ENCODE measurements at regions not wholly inside any gene's neighbourhood (a gene's known extent, or its start where the extent isn't known, plus 50 kb on each side); places are given as distances from the start of the nearest gene placed in this dataset.

DNA sequence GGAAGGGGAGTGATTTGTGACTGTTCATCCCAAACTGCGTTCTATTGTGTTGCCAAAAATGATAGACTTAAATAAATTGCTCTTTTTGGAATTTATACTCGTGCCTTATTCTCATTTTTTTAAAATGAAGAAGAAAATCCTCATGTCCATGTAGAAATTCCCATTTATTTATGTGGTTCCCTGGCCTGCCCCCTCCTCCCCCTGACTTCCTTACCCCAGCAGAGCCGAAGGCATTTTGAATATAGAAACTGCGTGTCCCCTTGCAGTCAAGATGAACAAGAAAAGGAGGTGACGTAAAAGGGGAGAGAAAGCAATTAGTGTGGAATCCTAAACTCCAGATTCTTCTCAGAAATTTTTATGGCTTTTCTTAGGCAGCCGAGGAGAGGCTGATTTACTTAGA is 126.1 kb downstream of the FAM204A start:
- H3K9ac ChIP-seq (ENCODE audit: low read length), result no peak overlapping the region
- H3K4me3 ChIP-seq (ENCODE audit: insufficient read depth, low read depth, low read length), result no peak overlapping the region
- H3K9me3 ChIP-seq (ENCODE audit: insufficient read depth, low read depth, low read length), result no peaks in the 10 kb centered on the region
- Mint-ChIP-seq H3K27ac (ENCODE audit: unreplicated experiment) (no peak overlapping the region), H3K9me3 (ENCODE audit: unreplicated experiment) (no peaks in the 10 kb centered on the region), H3K36me3 (ENCODE audit: low read depth, unreplicated experiment) (no peaks in the 10 kb centered on the region), H3K4me3 (ENCODE audit: unreplicated experiment) (no peak overlapping the region), H3K4me1 (ENCODE audit: low read depth, unreplicated experiment) (no peaks in the 10 kb centered on the region), H3K27me3 (ENCODE audit: low read depth, unreplicated experiment) (peaks cover 5% of the 10 kb centered on the region)
- no peaks in the 10 kb centered on the region for H4K20me1 ChIP-seq (ENCODE audit: insufficient read depth, low read length)
- FAIRE-seq (no peak), DNase-seq (ENCODE audit: low read depth) (no peak)
- H3K4me2 ChIP-seq (ENCODE audit: low read length), result no peak overlapping the region
- H3K79me2 ChIP-seq (ENCODE audit: insufficient read depth, low read length), result no peaks in the 10 kb centered on the region
- H3K27ac ChIP-seq (ENCODE audit: low read depth, low read length), result no peak overlapping the region
- no peaks in the 10 kb centered on the region for H3K4me1 ChIP-seq (ENCODE audit: insufficient read depth, low read length)
- TF ChIP-seq EZH2 (IDR thresholded peaks at IDR 0.05; ENCODE audit: insufficient read depth, low read length), result no peak
- TF ChIP-seq, protein P1, sequence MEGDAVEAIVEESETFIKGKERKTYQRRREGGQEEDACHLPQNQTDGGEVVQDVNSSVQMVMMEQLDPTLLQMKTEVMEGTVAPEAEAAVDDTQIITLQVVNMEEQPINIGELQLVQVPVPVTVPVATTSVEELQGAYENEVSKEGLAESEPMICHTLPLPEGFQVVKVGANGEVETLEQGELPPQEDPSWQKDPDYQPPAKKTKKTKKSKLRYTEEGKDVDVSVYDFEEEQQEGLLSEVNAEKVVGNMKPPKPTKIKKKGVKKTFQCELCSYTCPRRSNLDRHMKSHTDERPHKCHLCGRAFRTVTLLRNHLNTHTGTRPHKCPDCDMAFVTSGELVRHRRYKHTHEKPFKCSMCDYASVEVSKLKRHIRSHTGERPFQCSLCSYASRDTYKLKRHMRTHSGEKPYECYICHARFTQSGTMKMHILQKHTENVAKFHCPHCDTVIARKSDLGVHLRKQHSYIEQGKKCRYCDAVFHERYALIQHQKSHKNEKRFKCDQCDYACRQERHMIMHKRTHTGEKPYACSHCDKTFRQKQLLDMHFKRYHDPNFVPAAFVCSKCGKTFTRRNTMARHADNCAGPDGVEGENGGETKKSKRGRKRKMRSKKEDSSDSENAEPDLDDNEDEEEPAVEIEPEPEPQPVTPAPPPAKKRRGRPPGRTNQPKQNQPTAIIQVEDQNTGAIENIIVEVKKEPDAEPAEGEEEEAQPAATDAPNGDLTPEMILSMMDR (IDR thresholded peaks at IDR 0.05; ENCODE audit: insufficient read depth, low read depth, low read length), result no peak
- H2AFZ ChIP-seq (ENCODE audit: low read depth, low read length), result no peak overlapping the region
- no peaks in the 10 kb centered on the region for H3K36me3 ChIP-seq (ENCODE audit: insufficient read depth, low read length)
- H3K27me3 ChIP-seq (ENCODE audit: insufficient read depth, low read length), result no peaks in the 10 kb centered on the region

DNA sequence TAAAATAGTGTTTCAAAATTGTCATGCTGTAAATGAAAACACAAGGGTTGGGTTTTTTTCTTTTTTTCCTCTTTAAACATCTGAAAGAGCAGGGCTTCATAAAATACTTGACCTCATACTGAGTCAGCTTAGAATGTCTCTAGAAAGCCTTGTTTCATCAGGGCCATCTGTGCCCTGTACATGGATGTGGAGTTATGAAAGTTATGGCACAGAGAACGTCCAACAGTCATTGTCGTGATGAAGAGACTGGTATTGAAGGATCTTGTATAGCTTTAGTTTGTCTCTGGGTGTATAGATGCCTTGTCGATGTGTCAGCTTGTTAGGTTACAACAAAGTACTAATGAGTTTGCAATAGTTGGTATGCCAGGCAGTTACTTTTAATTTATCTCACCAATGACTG is 127.3 kb downstream of the FAM204A start:
- no peaks in the 10 kb centered on the region for H3K4me1 ChIP-seq (ENCODE audit: insufficient read depth, low read length)
- no peaks in the 10 kb centered on the region for H4K20me1 ChIP-seq (ENCODE audit: insufficient read depth, low read length)
- FAIRE-seq (no peak), DNase-seq (ENCODE audit: low read depth) (no peak)
- H3K4me1 Mint-ChIP-seq (ENCODE audit: low read depth, unreplicated experiment), result peaks cover 7% of the 10 kb centered on the region
- H3K79me2 ChIP-seq (ENCODE audit: insufficient read depth, low read length), result no peaks in the 10 kb centered on the region
- H2AFZ ChIP-seq (ENCODE audit: low read depth, low read length), result no peak overlapping the region
- no peak for TF ChIP-seq EZH2 (IDR thresholded peaks at IDR 0.05; ENCODE audit: insufficient read depth, low read length)
- TF ChIP-seq, protein P1 (IDR thresholded peaks at IDR 0.05; ENCODE audit: insufficient read depth, low read depth, low read length), result no peak
- no peak overlapping the region for H3K4me2 ChIP-seq (ENCODE audit: low read length)
- H3K4me3 Mint-ChIP-seq (ENCODE audit: unreplicated experiment), result no peak overlapping the region
- no peaks in the 10 kb centered on the region for H3K27me3 ChIP-seq (ENCODE audit: insufficient read depth, low read length)
- H3K36me3 ChIP-seq (ENCODE audit: insufficient read depth, low read length), result no peaks in the 10 kb centered on the region
- H3K4me3 ChIP-seq (ENCODE audit: insufficient read depth, low read depth, low read length), result no peak overlapping the region
- no peak overlapping the region for H3K27ac Mint-ChIP-seq (ENCODE audit: unreplicated experiment)
- peaks cover 3% of the 10 kb centered on the region for H3K27me3 Mint-ChIP-seq (ENCODE audit: low read depth, unreplicated experiment)
- H3K9me3 ChIP-seq (ENCODE audit: insufficient read depth, low read depth, low read length), result no peaks in the 10 kb centered on the region
- H3K36me3 Mint-ChIP-seq (ENCODE audit: low read depth, unreplicated experiment), result no peaks in the 10 kb centered on the region
- no peak overlapping the region for H3K9ac ChIP-seq (ENCODE audit: low read length)
- no peak overlapping the region for H3K27ac ChIP-seq (ENCODE audit: low read depth, low read length)
- no peaks in the 10 kb centered on the region for H3K9me3 Mint-ChIP-seq (ENCODE audit: unreplicated experiment)

DNA sequence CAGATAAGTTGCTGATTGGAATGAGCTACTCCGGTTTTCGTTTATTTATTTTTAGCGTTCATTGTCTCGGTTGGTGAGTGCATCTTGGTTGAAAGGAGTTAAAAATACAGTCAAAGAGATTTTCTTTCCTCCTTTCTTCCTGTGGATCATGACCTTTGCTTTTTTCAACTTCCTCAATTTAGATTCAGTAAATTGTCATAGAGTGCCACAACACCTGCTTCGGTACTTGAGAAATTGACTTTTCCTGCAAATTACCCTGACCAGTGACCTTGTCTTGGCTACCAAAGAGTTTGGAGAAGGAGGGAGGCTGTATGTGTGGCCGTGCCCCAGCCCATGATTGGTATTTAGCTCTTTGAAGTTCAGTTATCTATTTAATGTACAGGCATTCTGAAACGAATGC is 128.7 kb downstream of the FAM204A start:
- no peaks in the 10 kb centered on the region for H3K9me3 Mint-ChIP-seq (ENCODE audit: unreplicated experiment)
- H2AFZ ChIP-seq (ENCODE audit: low read depth, low read length), result no peak overlapping the region
- H3K9me3 ChIP-seq (ENCODE audit: insufficient read depth, low read depth, low read length), result no peaks in the 10 kb centered on the region
- H3K36me3 ChIP-seq (ENCODE audit: insufficient read depth, low read length), result no peaks in the 10 kb centered on the region
- H3K4me1 ChIP-seq (ENCODE audit: insufficient read depth, low read length), result no peaks in the 10 kb centered on the region
- H3K27me3 Mint-ChIP-seq (ENCODE audit: low read depth, unreplicated experiment), result peaks cover 3% of the 10 kb centered on the region
- H3K4me3 Mint-ChIP-seq (ENCODE audit: unreplicated experiment), result no peak overlapping the region
- no peaks in the 10 kb centered on the region for H4K20me1 ChIP-seq (ENCODE audit: insufficient read depth, low read length)
- H3K9ac ChIP-seq (ENCODE audit: low read length), result no peak overlapping the region
- no peak overlapping the region for H3K4me3 ChIP-seq (ENCODE audit: insufficient read depth, low read depth, low read length)
- no peak overlapping the region for H3K27ac Mint-ChIP-seq (ENCODE audit: unreplicated experiment)
- DNase-seq (ENCODE audit: low read depth) (no peak), FAIRE-seq (no peak)
- H3K27me3 ChIP-seq (ENCODE audit: insufficient read depth, low read length), result no peaks in the 10 kb centered on the region
- no peak for TF ChIP-seq EZH2 (IDR thresholded peaks at IDR 0.05; ENCODE audit: insufficient read depth, low read length)
- TF ChIP-seq, protein P1 (IDR thresholded peaks at IDR 0.05; ENCODE audit: insufficient read depth, low read depth, low read length), result no peak
- H3K27ac ChIP-seq (ENCODE audit: low read depth, low read length), result no peak overlapping the region
- H3K36me3 Mint-ChIP-seq (ENCODE audit: low read depth, unreplicated experiment), result no peaks in the 10 kb centered on the region
- no peak overlapping the region for H3K4me2 ChIP-seq (ENCODE audit: low read length)
- peaks cover 10% of the 10 kb centered on the region for H3K4me1 Mint-ChIP-seq (ENCODE audit: low read depth, unreplicated experiment)
- H3K79me2 ChIP-seq (ENCODE audit: insufficient read depth, low read length), result no peaks in the 10 kb centered on the region

Measured in astrocyte (in vitro differentiated cells and primary cell).